NCI-H2171 (cell line): ENCODE measurements at regions not wholly inside any gene's neighbourhood (a gene's known extent, or its start where the extent isn't known, plus 50 kb on each side); places are given as distances from the start of the nearest gene placed in this dataset.
"Not testable (repeated sequence)": the region's sequence is repeated elsewhere in the genome, so short reads cannot be mapped to it uniquely, and the experiment has no call there.

Experiments used
- DNase-seq: peaks from one replicate; lab custom pipeline; 2025; lab: John Stamatoyannopoulos, UW

GRCh38 chr5:27477550-27477949 is 439.2 kb upstream of the CDH9 start:
- no peak for DNase-seq

GRCh38 chr5:27476356-27476988 is 438.1 kb upstream of the CDH9 start:
- no peak for DNase-seq

- DNase-seq: no peak
These were observed 436.7 kb upstream of the CDH9 start for GRCh38 chr5:27475063-27475462.

- no peak for DNase-seq
These were observed 436.0 kb upstream of the CDH9 start for GRCh38 chr5:27474395-27474794.

GRCh38 chr5:27474047-27474309 is 435.6 kb upstream of the CDH9 start:
- no peak for DNase-seq

- DNase-seq: no peak
These were observed 435.1 kb upstream of the CDH9 start for GRCh38 chr5:27473307-27474046.

GRCh38 chr5:27472871-27473270 is 434.5 kb upstream of the CDH9 start:
- DNase-seq: no peak

- peak; percentile 20 for DNase-seq
These were observed 433.8 kb upstream of the CDH9 start for GRCh38 chr5:27472000-27472763.

- DNase-seq: no peak
These were observed 428.6 kb upstream of the CDH9 start for GRCh38 chr5:27466959-27467358.

GRCh38 chr5:27465140-27465539 is 426.8 kb upstream of the CDH9 start:
- DNase-seq: no peak

- no peak for DNase-seq
These were observed 425.2 kb upstream of the CDH9 start for GRCh38 chr5:27463446-27464149.

- DNase-seq: no peak
These were observed 424.6 kb upstream of the CDH9 start for GRCh38 chr5:27462936-27463335.

GRCh38 chr5:27458287-27458686 is 419.9 kb upstream of the CDH9 start:
- DNase-seq: no peak

GRCh38 chr5:27451377-27451776 is 413.0 kb upstream of the CDH9 start:
- no peak for DNase-seq

GRCh38 chr5:27450607-27451006 is 412.2 kb upstream of the CDH9 start:
- no peak for DNase-seq

- DNase-seq: not testable (repeated sequence)
These were observed 401.0 kb upstream of the CDH9 start for GRCh38 chr5:27439383-27439782.

GRCh38 chr5:27437594-27438200 is 399.3 kb upstream of the CDH9 start:
- DNase-seq: no peak

GRCh38 chr5:27434335-27434734 is 395.9 kb upstream of the CDH9 start:
- no peak for DNase-seq

- no peak for DNase-seq
These were observed 375.7 kb upstream of the CDH9 start for GRCh38 chr5:27414099-27414498.

GRCh38 chr5:27412384-27412783 is 374.0 kb upstream of the CDH9 start:
- no peak for DNase-seq

GRCh38 chr5:27406020-27406419 is 367.6 kb upstream of the CDH9 start:
- no peak for DNase-seq

- no peak for DNase-seq
These were observed 365.0 kb upstream of the CDH9 start for GRCh38 chr5:27403243-27403882.
